Esophagus muscularis mucosa (tissue), 4 donors: ENCODE measurements at regions not wholly inside any gene's neighbourhood (a gene's known extent, or its start where the extent isn't known, plus 50 kb on each side); places are given as distances from the start of the nearest gene placed in this dataset.

Experiments
- DNase-seq: peaks from one replicate; pipeline ENCODE4 v3.0.0-alpha.2; 2017; ENCODE audit errors: extremely low spot score
- H3K27ac ChIP-seq, 4 donors: fragments of 200-600 bp; sonication (generic); replicated peaks in 1 of 4; 1 replicate in 3 of 4; 2 replicates in 1 of 4; pipeline ENCODE4 v1.5.1; 2016 to 2019; ENCODE audit warnings: mild to moderate bottlenecking in 1 of 4
- H3K27me3 ChIP-seq, 4 donors: fragments of 200-600 bp; sonication (generic); one replicate each; pipeline versions ENCODE4 v1.5.1 to v1.6.0; 2016 to 2019
- H3K36me3 ChIP-seq, 4 donors: fragments of 200-600 bp; sonication (generic); one replicate each; pipeline ENCODE4 v1.5.1; 2016 to 2019
- H3K4me1 ChIP-seq, 4 donors: fragments of 200-600 bp; sonication (generic); one replicate each; pipeline ENCODE4 v1.5.1; 2016 to 2019
- H3K4me3 ChIP-seq, 4 donors: fragments of 200-600 bp; sonication (generic); 1 replicate in 2 of 4; 2 replicates in 2 of 4; pipeline ENCODE4 v1.5.1; 2016 to 2019; ENCODE audit warnings: mild to moderate bottlenecking in 4 of 4, moderate library complexity in 1 of 4
- H3K9me3 ChIP-seq, 4 donors: fragments of 200-600 bp; sonication (generic); 1 replicate in 3 of 4; 2 replicates in 1 of 4; pipeline ENCODE4 v1.5.1; 2016 to 2019
- CTCF ChIP-seq, 3 experiments: fragments of 200-600 bp in 2 of 3; fragments of 450-650 bp in 1 of 3; sonication (generic) in 2 of 3; IDR thresholded peaks; one replicate each; pipeline ENCODE4 v1.5.1; 2017 to 2019; ENCODE audit warnings: antibody characterized with exemption in 3 of 3, mild to moderate bottlenecking in 2 of 3, moderate library complexity in 1 of 3
- EP300 ChIP-seq: sonication (generic); formaldehyde crosslinking; IDR thresholded peaks from one replicate; pipeline ENCODE4 v1.6.1; 2017; ENCODE audit warnings: antibody characterized with exemption
- POLR2A ChIP-seq: fragments of 450-650 bp; IDR thresholded peaks from one replicate; pipeline ENCODE4 v1.6.1; 2017; ENCODE audit warnings: antibody characterized with exemption, moderate library complexity, mild to moderate bottlenecking, low read depth
- POLR2AphosphoS5 ChIP-seq, 2 donors: sonication (generic); formaldehyde crosslinking; IDR thresholded peaks; one replicate each; pipeline ENCODE4 v1.6.1; 2017; ENCODE audit warnings: antibody characterized with exemption in 2 of 2
- WGBS: methylation state at CpG from one replicate; pipeline ENCODE4 v1.1.5; 2018; 5-methylcytosine and 5-hydroxymethylcytosine counted together
- intact Hi-C: fragments of 100-400 bp; cut with DNase I; formaldehyde crosslinking; loops from one replicate; pipeline ENCODE4 v1.15.1; 2023

GRCh38 chrX:155757046-155757759 is 123.9 kb upstream of the VAMP7 start:
- no peak for DNase-seq
- TF ChIP-seq POLR2AphosphoS5 (IDR thresholded peaks at IDR 0.05) (no peak), EP300 (no peak), CTCF (IDR thresholded peaks at IDR 0.05) (no peak), POLR2A (no peak)
- Histone ChIP-seq H3K9me3 (no peaks in the 10 kb centered on the region), H3K4me3 (no peak overlapping the region), H3K36me3 (no peaks in the 10 kb centered on the region), H3K27ac (no peak overlapping the region), H3K27me3 (no peaks in the 10 kb centered on the region), H3K4me1 (no peaks in the 10 kb centered on the region)
- intact Hi-C loops, result no loop called here
- WGBS, result 58% methylated on average over 3 of the region's 3 CpGs

GRCh38 chrX:155755706-155756337 is 125.3 kb upstream of the VAMP7 start:
- intact Hi-C loops, result no loop called here
- no peak overlapping the region for H3K27ac ChIP-seq
- no peak for TF ChIP-seq POLR2A
- TF ChIP-seq POLR2AphosphoS5 (IDR thresholded peaks at IDR 0.05), result no peak
- no peak for TF ChIP-seq EP300
- no peak for TF ChIP-seq CTCF (IDR thresholded peaks at IDR 0.05)

GRCh38 chrX:155751131-155751530 is 130.0 kb upstream of the VAMP7 start:
- no peak for DNase-seq
- no peak for TF ChIP-seq POLR2AphosphoS5 (IDR thresholded peaks at IDR 0.05)
- no peak for TF ChIP-seq EP300
- no peak for TF ChIP-seq CTCF (IDR thresholded peaks at IDR 0.05)
- TF ChIP-seq POLR2A, result no peak
- Histone ChIP-seq H3K9me3 (no peaks in the 10 kb centered on the region), H3K4me3 (no peak overlapping the region), H3K4me1 (peaks cover 0 to 11% (median 0%) of the 10 kb centered on the region in 4 donors), H3K27me3 (no peaks in the 10 kb centered on the region), H3K36me3 (no peaks in the 10 kb centered on the region), H3K27ac (no peak overlapping the region)
- intact Hi-C loops, result no loop called here

More at GRCh38 chrX:155755706-155756337, 125.3 kb upstream of the VAMP7 start:
- Histone ChIP-seq H3K36me3 (no peaks in the 10 kb centered on the region), H3K4me1 (no peaks in the 10 kb centered on the region), H3K27me3 (no peaks in the 10 kb centered on the region), H3K9me3 (no peaks in the 10 kb centered on the region), H3K4me3 (no peak overlapping the region)
- no peak for DNase-seq

- DNase-seq, result no peak
- Histone ChIP-seq H3K36me3 (no peaks in the 10 kb centered on the region), H3K27ac (no peak overlapping the region), H3K4me1 (peaks cover 0 to 11% (median 0%) of the 10 kb centered on the region in 4 donors), H3K27me3 (no peaks in the 10 kb centered on the region), H3K9me3 (peaks cover 0 to 2% (median 0%) of the 10 kb centered on the region in 4 donors), H3K4me3 (no peak overlapping the region)
- TF ChIP-seq EP300 (no peak), POLR2A (no peak), CTCF (IDR thresholded peaks at IDR 0.05) (no peak), POLR2AphosphoS5 (IDR thresholded peaks at IDR 0.05) (no peak)
- intact Hi-C loops, result no loop called here
- WGBS, result 51% methylated on average over 3 of the region's 3 CpGs
Measured at GRCh38 chrX:155747520-155747919, 133.6 kb upstream of the VAMP7 start.
